ENCODE measurements at regions not wholly inside any gene's neighbourhood (a gene's known extent, or its start where the extent isn't known, plus 50 kb on each side); places are given as distances from the start of the nearest gene placed in this dataset.

- TF ChIP-seq CTCF (IDR thresholded peaks at IDR 0.05) = no peak
- no peak for TF ChIP-seq POLR2AphosphoS5 (IDR thresholded peaks at IDR 0.05)
Observed at GRCh38 chr3:153003441-153003840, 158.6 kb upstream of the RAP2B start.
